ENCODE measurements at regions not wholly inside any gene's neighbourhood (a gene's known extent, or its start where the extent isn't known, plus 50 kb on each side); places are given as distances from the start of the nearest gene placed in this dataset.
A peak's percentile ranks its signal among the peaks of the same experiment; 100 is the strongest.

- no peaks in the 10 kb centered on the region for H3K9me3 ChIP-seq (ENCODE audit: low read depth, low read length)
- no peak overlapping the region for H3K4me2 ChIP-seq (ENCODE audit: insufficient read depth, low read length)
- H3K27ac ChIP-seq (ENCODE audit: low read depth, low read length): no peak overlapping the region
- no peaks in the 10 kb centered on the region for H3K27me3 ChIP-seq (ENCODE audit: insufficient read depth, low read length)
- H3K4me1 ChIP-seq (ENCODE audit: insufficient read depth, low read length): peaks cover 5% of the 10 kb centered on the region
- H2AFZ ChIP-seq (ENCODE audit: low read length): peak overlapping the region; percentile 15
- H3K36me3 ChIP-seq (ENCODE audit: insufficient read depth, low read length): no peaks in the 10 kb centered on the region
- no peak overlapping the region for H3K4me3 ChIP-seq (ENCODE audit: insufficient read depth, low read length)
- DNase-seq (ENCODE audit: insufficient read length, low spot score, missing footprints): no peak
- no peaks in the 10 kb centered on the region for H3K79me2 ChIP-seq (ENCODE audit: insufficient read depth, low read length)
- no peaks in the 10 kb centered on the region for H4K20me1 ChIP-seq (ENCODE audit: insufficient read depth, low read length)
- no peak for TF ChIP-seq CTCF (IDR thresholded peaks at IDR 0.05; ENCODE audit: extremely low read depth, low read depth, low read length)
These were observed 651.4 kb downstream of the OTOL1 start for GRCh38 chr3:162147996-162148395.

- no peaks in the 10 kb centered on the region for H4K20me1 ChIP-seq (ENCODE audit: insufficient read depth, low read length)
- H3K27ac ChIP-seq (ENCODE audit: low read depth, low read length): no peak overlapping the region
- H3K4me2 ChIP-seq (ENCODE audit: insufficient read depth, low read length): no peak overlapping the region
- H3K79me2 ChIP-seq (ENCODE audit: insufficient read depth, low read length): no peaks in the 10 kb centered on the region
- TF ChIP-seq CTCF (IDR thresholded peaks at IDR 0.05; ENCODE audit: extremely low read depth, low read depth, low read length): no peak
- no peak overlapping the region for H2AFZ ChIP-seq (ENCODE audit: low read length)
- H3K36me3 ChIP-seq (ENCODE audit: insufficient read depth, low read length): no peaks in the 10 kb centered on the region
- no peak for DNase-seq (ENCODE audit: insufficient read length, low spot score, missing footprints)
- no peaks in the 10 kb centered on the region for H3K9me3 ChIP-seq (ENCODE audit: low read depth, low read length)
- no peaks in the 10 kb centered on the region for H3K27me3 ChIP-seq (ENCODE audit: insufficient read depth, low read length)
- H3K4me1 ChIP-seq (ENCODE audit: insufficient read depth, low read length): no peaks in the 10 kb centered on the region
- H3K4me3 ChIP-seq (ENCODE audit: insufficient read depth, low read length): no peak overlapping the region
These were observed 654.2 kb downstream of the OTOL1 start for GRCh38 chr3:162150790-162151189.

DNA sequence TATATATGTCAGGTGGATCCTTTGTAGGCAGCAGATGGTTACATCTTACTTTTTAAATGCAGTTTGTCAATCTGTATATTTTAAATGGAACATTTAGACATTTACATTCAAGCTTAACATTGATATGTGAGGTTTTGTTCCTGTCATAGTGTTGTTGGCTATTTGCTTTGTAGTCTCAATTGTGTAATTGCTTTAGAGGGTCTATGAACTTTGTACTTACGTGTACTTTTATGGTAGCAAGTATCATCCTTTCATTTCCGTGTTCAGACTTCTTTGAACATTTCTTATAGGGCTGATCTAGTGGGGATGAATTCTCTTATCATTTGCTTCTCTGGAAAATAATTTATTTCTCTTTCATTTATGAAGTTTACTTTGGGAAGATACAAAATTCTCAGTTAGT is 656.0 kb downstream of the OTOL1 start:
- DNase-seq (ENCODE audit: insufficient read length, low spot score, missing footprints): no peak
- H4K20me1 ChIP-seq (ENCODE audit: insufficient read depth, low read length): no peaks in the 10 kb centered on the region
- no peaks in the 10 kb centered on the region for H3K27me3 ChIP-seq (ENCODE audit: insufficient read depth, low read length)
- no peaks in the 10 kb centered on the region for H3K9me3 ChIP-seq (ENCODE audit: low read depth, low read length)
- no peak overlapping the region for H3K27ac ChIP-seq (ENCODE audit: low read depth, low read length)
- no peak overlapping the region for H3K4me3 ChIP-seq (ENCODE audit: insufficient read depth, low read length)
- no peak overlapping the region for H3K4me2 ChIP-seq (ENCODE audit: insufficient read depth, low read length)
- TF ChIP-seq CTCF (IDR thresholded peaks at IDR 0.05; ENCODE audit: extremely low read depth, low read depth, low read length): no peak
- H3K36me3 ChIP-seq (ENCODE audit: insufficient read depth, low read length): no peaks in the 10 kb centered on the region
- H3K79me2 ChIP-seq (ENCODE audit: insufficient read depth, low read length): no peaks in the 10 kb centered on the region
- no peaks in the 10 kb centered on the region for H3K4me1 ChIP-seq (ENCODE audit: insufficient read depth, low read length)
- H2AFZ ChIP-seq (ENCODE audit: low read length): no peak overlapping the region

DNA sequence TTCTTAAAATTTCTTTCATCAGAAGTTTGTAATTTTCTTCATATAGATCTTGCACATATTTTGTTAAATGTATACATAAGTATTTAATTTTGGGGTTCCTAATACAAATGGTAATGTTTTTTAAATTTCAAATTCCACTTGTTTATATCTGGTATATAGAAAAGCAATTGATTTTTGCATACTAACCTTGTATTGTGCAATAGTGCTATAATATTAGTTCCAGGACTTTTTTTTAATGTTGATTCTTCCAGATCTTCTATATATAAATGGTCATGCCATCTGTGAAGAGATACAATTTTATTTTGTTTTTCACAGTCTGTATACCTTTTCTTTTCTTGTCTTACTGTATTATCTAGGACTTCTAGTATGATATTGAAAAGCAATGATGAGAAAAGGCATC is 665.0 kb downstream of the OTOL1 start:
- Histone ChIP-seq H3K4me2 (ENCODE audit: insufficient read depth, low read length) (no peak overlapping the region), H4K20me1 (ENCODE audit: insufficient read depth, low read length) (no peaks in the 10 kb centered on the region), H3K4me1 (ENCODE audit: insufficient read depth, low read length) (peaks cover 3% of the 10 kb centered on the region), H3K36me3 (ENCODE audit: insufficient read depth, low read length) (no peaks in the 10 kb centered on the region), H3K27me3 (ENCODE audit: insufficient read depth, low read length) (no peaks in the 10 kb centered on the region), H3K4me3 (ENCODE audit: insufficient read depth, low read length) (no peak overlapping the region), H3K27ac (ENCODE audit: low read depth, low read length) (no peak overlapping the region), H3K79me2 (ENCODE audit: insufficient read depth, low read length) (no peaks in the 10 kb centered on the region), H3K9me3 (ENCODE audit: low read depth, low read length) (no peaks in the 10 kb centered on the region), H2AFZ (ENCODE audit: low read length) (no peak overlapping the region)
- TF ChIP-seq CTCF (IDR thresholded peaks at IDR 0.05; ENCODE audit: extremely low read depth, low read depth, low read length): no peak
- no peak for DNase-seq (ENCODE audit: insufficient read length, low spot score, missing footprints)

Data from osteoblast (primary cell).